Natural killer cell (primary cell): ENCODE measurements at regions not wholly inside any gene's neighbourhood (a gene's known extent, or its start where the extent isn't known, plus 50 kb on each side); places are given as distances from the start of the nearest gene placed in this dataset.

Experiments
- ATAC-seq, 3 donors: fragments of 150-1000 bp in 2 of 3; fragments of 200-7000 bp in 1 of 3; cut with Tn5 transposase; 1 replicate in 1 of 3; 2 replicates in 2 of 3; pipeline ENCODE4 v1.10.0; 2021; ENCODE audit warnings: mild to moderate bottlenecking in 2 of 3, moderate library complexity in 2 of 3
- DNase-seq, 2 donors: peaks; one replicate each; pipeline versions ENCODE4 v3.0.0 to v3.0.0-alpha.2; 2013 to 2021; ENCODE audit warnings: mixed read lengths in 1 of 2
- H3K27ac ChIP-seq: one replicate; pipeline ENCODE4 v1.5.1; 2013; ENCODE audit warnings: mild to moderate bottlenecking, low read length
- H3K27me3 ChIP-seq: one replicate; pipeline ENCODE4 v1.6.1; 2013; ENCODE audit warnings: low read length; ENCODE audit not compliant: control insufficient read depth, insufficient read depth
- H3K36me3 ChIP-seq: one replicate; pipeline ENCODE4 v1.6.1; 2013; ENCODE audit warnings: low read length; ENCODE audit not compliant: control insufficient read depth, insufficient read depth
- H3K4me1 ChIP-seq: one replicate; pipeline ENCODE4 v1.6.1; 2013; ENCODE audit warnings: low read length; ENCODE audit not compliant: control insufficient read depth, insufficient read depth
- H3K4me3 ChIP-seq: one replicate; pipeline ENCODE4 v1.5.1; 2013; ENCODE audit warnings: low read length
- H3K9me3 ChIP-seq: one replicate; pipeline ENCODE4 v1.6.1; 2013; ENCODE audit warnings: low read length; ENCODE audit not compliant: control insufficient read depth, insufficient read depth
- H3K27ac Mint-ChIP-seq, 2 donors: one replicate each; pipeline ENCODE4 v1.8.0; 2022; ENCODE audit warnings: mild to moderate bottlenecking in 2 of 2, mixed read lengths in 2 of 2, moderate library complexity in 1 of 2
- H3K27me3 Mint-ChIP-seq, 2 donors: one replicate each; pipeline ENCODE4 v1.8.0; 2022; ENCODE audit warnings: low read depth in 2 of 2, mixed read lengths in 2 of 2
- H3K36me3 Mint-ChIP-seq: one replicate; pipeline ENCODE4 v1.8.0; 2022; ENCODE audit warnings: mixed read lengths
- H3K4me1 Mint-ChIP-seq, 2 donors: one replicate each; pipeline ENCODE4 v1.8.0; 2022; ENCODE audit warnings: mixed read lengths in 2 of 2
- H3K4me3 Mint-ChIP-seq: one replicate; pipeline ENCODE4 v1.8.0; 2022; ENCODE audit warnings: mild to moderate bottlenecking, moderate library complexity, mixed read lengths
- H3K9me3 Mint-ChIP-seq, 2 donors: one replicate each; pipeline ENCODE4 v1.8.0; 2022; ENCODE audit warnings: mixed read lengths in 2 of 2
- WGBS: methylation state at CpG from one replicate; pipeline ENCODE4 v1.1.7; 2013; ENCODE audit warnings: missing lambda C conversion rate; ENCODE audit not compliant: insufficient coverage; 5-methylcytosine and 5-hydroxymethylcytosine counted together
- intact Hi-C: fragments of 100-400 bp; cut with micrococcal nuclease; formaldehyde crosslinking; loops from one replicate; pipeline ENCODE4 v1.14.2; 2022
- TF ChIP-seq, protein P1 (sequence below): fragments of 200-600 bp; IDR thresholded peaks from one replicate; pipeline ENCODE4 v1.8.0; 2022; ENCODE audit warnings: antibody characterized with exemption

DNA sequence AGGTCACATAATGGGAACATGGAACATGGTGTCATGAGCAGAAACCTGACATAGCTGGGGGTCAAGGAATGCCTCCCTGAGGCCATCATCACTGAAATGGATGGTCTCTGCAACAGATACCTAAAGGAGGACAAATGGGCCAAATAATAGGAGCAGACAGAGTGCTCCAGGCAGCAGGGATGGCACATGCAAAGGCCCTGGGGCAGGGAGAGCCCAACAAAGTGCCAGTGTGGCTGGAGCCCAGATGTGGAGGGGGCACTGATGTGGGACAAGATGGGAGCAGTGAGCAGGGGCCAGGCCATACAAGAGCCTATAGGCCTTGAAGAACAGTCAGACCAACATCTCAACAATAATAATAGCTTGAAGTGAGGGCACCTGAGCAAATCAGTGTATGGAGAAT lies 497.8 kb downstream of the MN1 start:
- peaks cover 6 to 20% of the 10 kb centered on the region in 2 donors for H3K27me3 Mint-ChIP-seq
- H3K36me3 ChIP-seq, result no peaks in the 10 kb centered on the region
- no peak for DNase-seq
- no peak for ATAC-seq
- H3K4me1 ChIP-seq, result no peaks in the 10 kb centered on the region
- TF ChIP-seq, protein P1, sequence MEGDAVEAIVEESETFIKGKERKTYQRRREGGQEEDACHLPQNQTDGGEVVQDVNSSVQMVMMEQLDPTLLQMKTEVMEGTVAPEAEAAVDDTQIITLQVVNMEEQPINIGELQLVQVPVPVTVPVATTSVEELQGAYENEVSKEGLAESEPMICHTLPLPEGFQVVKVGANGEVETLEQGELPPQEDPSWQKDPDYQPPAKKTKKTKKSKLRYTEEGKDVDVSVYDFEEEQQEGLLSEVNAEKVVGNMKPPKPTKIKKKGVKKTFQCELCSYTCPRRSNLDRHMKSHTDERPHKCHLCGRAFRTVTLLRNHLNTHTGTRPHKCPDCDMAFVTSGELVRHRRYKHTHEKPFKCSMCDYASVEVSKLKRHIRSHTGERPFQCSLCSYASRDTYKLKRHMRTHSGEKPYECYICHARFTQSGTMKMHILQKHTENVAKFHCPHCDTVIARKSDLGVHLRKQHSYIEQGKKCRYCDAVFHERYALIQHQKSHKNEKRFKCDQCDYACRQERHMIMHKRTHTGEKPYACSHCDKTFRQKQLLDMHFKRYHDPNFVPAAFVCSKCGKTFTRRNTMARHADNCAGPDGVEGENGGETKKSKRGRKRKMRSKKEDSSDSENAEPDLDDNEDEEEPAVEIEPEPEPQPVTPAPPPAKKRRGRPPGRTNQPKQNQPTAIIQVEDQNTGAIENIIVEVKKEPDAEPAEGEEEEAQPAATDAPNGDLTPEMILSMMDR, result no peak
- H3K4me3 ChIP-seq, result no peak overlapping the region
- no peak overlapping the region for H3K27ac Mint-ChIP-seq
- no peak overlapping the region for H3K27ac ChIP-seq
- H3K9me3 ChIP-seq, result no peaks in the 10 kb centered on the region
- H3K36me3 Mint-ChIP-seq, result no peaks in the 10 kb centered on the region
- H3K4me1 Mint-ChIP-seq, result peaks cover 5 to 7% of the 10 kb centered on the region in 2 donors
- H3K4me3 Mint-ChIP-seq, result no peak overlapping the region
- intact Hi-C loops, result no loop called here
- no peaks in the 10 kb centered on the region for H3K9me3 Mint-ChIP-seq
- no peaks in the 10 kb centered on the region for H3K27me3 ChIP-seq

DNA sequence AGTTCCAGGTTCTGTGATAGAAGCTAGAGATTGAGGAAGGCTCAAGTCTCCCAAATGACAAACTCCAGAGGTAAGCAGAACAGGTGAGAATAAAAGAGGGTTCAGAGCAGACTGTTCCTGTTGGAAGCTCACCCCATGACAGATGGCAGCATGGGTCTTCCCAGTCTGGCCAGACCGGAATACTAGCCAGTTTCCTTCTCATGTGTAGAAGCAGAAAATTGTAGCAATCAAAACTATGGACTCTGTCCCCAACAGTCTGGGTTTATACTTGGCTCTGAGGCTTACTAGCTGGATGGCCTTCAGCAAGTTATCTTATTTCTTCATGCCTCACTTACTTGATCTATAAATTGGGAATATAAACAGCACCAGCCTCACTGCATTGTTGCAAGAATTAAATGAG lies 494.8 kb downstream of the MN1 start:
- TF ChIP-seq, protein P1, result no peak
- H3K4me3 ChIP-seq, result no peak overlapping the region
- H3K27ac Mint-ChIP-seq, result no peak overlapping the region
- H3K27me3 Mint-ChIP-seq, result peaks cover 1 to 14% of the 10 kb centered on the region in 2 donors
- no peak overlapping the region for H3K4me3 Mint-ChIP-seq
- ATAC-seq (no peak), DNase-seq (no peak)
- H3K27ac ChIP-seq, result no peak overlapping the region
- H3K9me3 ChIP-seq, result no peaks in the 10 kb centered on the region
- WGBS, result 85% methylated on average over 1 of the region's 1 CpG
- no peaks in the 10 kb centered on the region for H3K36me3 Mint-ChIP-seq
- intact Hi-C loops, result no loop called here
- no peaks in the 10 kb centered on the region for H3K4me1 ChIP-seq
- H3K4me1 Mint-ChIP-seq, result peaks cover 5 to 7% of the 10 kb centered on the region in 2 donors
- H3K36me3 ChIP-seq, result no peaks in the 10 kb centered on the region
- H3K27me3 ChIP-seq, result no peaks in the 10 kb centered on the region
- H3K9me3 Mint-ChIP-seq, result no peaks in the 10 kb centered on the region

DNA sequence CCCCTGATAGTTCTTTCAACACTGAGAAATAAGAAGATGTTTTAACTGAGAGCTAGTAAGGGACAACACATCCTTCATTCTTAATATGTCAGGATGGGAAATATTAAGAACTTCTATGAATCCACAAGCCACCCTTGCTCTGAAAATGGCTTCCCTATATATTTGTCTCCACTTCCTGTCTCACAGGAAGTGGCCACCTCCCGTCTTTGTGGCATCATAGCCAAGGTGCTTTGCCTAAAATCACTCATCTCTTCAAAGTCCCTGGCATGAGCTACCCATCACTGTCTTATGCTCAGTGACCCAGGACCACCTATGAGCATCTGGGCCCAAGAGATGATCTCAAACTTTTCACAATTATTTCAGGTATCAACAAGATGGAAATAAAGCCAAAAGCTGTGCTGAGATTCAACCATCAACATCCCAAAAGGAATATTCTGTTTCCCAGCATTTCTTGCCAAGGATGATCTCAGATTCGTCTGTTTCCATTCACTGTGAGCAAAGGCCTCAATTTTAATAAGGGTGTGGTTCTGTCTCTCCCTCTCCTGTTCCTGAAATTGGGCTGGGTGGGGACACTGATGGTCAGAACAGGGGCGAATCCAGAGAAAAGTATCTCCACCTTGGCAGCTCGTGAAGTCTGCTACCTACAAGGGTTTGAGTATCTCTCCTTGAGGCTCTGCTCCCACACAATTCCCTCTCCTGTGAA lies 493.9 kb downstream of the MN1 start:
- Histone ChIP-seq H3K27ac (no peak overlapping the region), H3K27me3 (no peaks in the 10 kb centered on the region), H3K36me3 (no peaks in the 10 kb centered on the region), H3K9me3 (no peaks in the 10 kb centered on the region), H3K4me1 (no peaks in the 10 kb centered on the region), H3K4me3 (no peak overlapping the region)
- Mint-ChIP-seq H3K27ac (no peak overlapping the region), H3K4me1 (peaks cover 5 to 7% of the 10 kb centered on the region in 2 donors), H3K4me3 (no peak overlapping the region), H3K9me3 (no peaks in the 10 kb centered on the region), H3K27me3 (peaks cover 0 to 14% of the 10 kb centered on the region in 2 donors), H3K36me3 (no peaks in the 10 kb centered on the region)
- DNase-seq (no peak), ATAC-seq (no peak)
- TF ChIP-seq, protein P1, result no peak
- intact Hi-C loops, result no loop called here
- 59% methylated on average over 4 of the region's 4 CpGs for WGBS

DNA sequence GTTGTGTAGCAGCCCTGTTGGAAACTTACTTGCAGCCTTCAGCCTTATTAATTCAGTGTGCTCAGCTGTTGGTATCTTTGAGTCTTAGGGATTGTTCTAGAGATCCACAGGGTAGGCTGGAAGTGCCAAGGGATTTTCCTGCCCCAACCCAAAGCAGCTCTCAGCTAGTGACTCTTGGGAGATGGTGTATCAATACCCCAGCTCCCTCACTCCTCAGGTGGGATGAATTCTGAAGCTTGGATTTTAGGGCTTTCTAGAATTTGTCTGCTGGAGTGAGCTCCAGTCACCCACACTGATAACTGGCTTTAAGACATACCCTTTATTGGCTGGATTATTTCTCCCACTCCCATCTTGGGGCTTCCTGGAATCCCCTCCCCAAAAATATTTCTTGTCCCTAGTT lies 493.0 kb downstream of the MN1 start:
- peaks cover 5 to 7% of the 10 kb centered on the region in 2 donors for H3K4me1 Mint-ChIP-seq
- H3K4me3 Mint-ChIP-seq, result no peak overlapping the region
- Histone ChIP-seq H3K36me3 (no peaks in the 10 kb centered on the region), H3K27me3 (no peaks in the 10 kb centered on the region), H3K9me3 (no peaks in the 10 kb centered on the region), H3K27ac (no peak overlapping the region), H3K4me1 (no peaks in the 10 kb centered on the region), H3K4me3 (no peak overlapping the region)
- H3K27me3 Mint-ChIP-seq, result peaks cover 0 to 11% of the 10 kb centered on the region in 2 donors
- no peaks in the 10 kb centered on the region for H3K36me3 Mint-ChIP-seq
- intact Hi-C loops, result no loop called here
- H3K9me3 Mint-ChIP-seq, result no peaks in the 10 kb centered on the region
- no peak for DNase-seq
- TF ChIP-seq, protein P1, result no peak
- H3K27ac Mint-ChIP-seq, result no peak overlapping the region
- ATAC-seq, result no peak
